Adrenal gland (tissue), 9 donors: ENCODE measurements at regions not wholly inside any gene's neighbourhood (a gene's known extent, or its start where the extent isn't known, plus 50 kb on each side); places are given as distances from the start of the nearest gene placed in this dataset.
"Not testable (repeated sequence)": the region's sequence is repeated elsewhere in the genome, so short reads cannot be mapped to it uniquely, and the experiment has no call there.

Experiments
- DNase-seq, 7 donors: peaks; one replicate each; pipeline ENCODE4 v3.0.0-alpha.2; 2019 to 2020
- H3K27ac ChIP-seq, 5 donors: fragments of 200-600 bp; sonication (generic) in 4 of 5; 1 replicate in 3 of 5; 2 replicates in 2 of 5; pipeline versions ENCODE4 v1.5.1 to v1.8.0; 2016 to 2020; ENCODE audit warnings: mild to moderate bottlenecking in 1 of 5
- H3K27me3 ChIP-seq: fragments of 200-600 bp; 2 replicates; pipeline ENCODE4 v1.8.0; 2021
- H3K36me3 ChIP-seq, 2 donors: fragments of 200-600 bp; replicated peaks in 1 of 2; 1 replicate in 1 of 2; 2 replicates in 1 of 2; pipeline versions ENCODE4 v1.5.1 to v1.8.0; 2018 to 2022
- H3K4me1 ChIP-seq, 2 donors: fragments of 200-600 bp; replicated peaks in 1 of 2; 1 replicate in 1 of 2; 2 replicates in 1 of 2; pipeline versions ENCODE4 v1.5.1 to v1.8.0; 2018 to 2021
- H3K4me3 ChIP-seq, 4 donors: fragments of 200-600 bp; sonication (generic) in 3 of 4; one replicate each; pipeline ENCODE4 v1.5.1; 2016 to 2018
- H3K9me3 ChIP-seq, 3 donors: fragments of 200-600 bp; sonication (generic) in 1 of 3; replicated peaks in 1 of 3; 1 replicate in 2 of 3; 2 replicates in 1 of 3; pipeline versions ENCODE4 v1.5.1 to v1.8.0; 2016 to 2021
- POLR2A ChIP-seq, 2 donors: fragments of 450-650 bp; IDR thresholded peaks; one replicate each; pipeline ENCODE4 v1.6.1; 2017; ENCODE audit warnings: antibody characterized with exemption in 2 of 2, mild to moderate bottlenecking in 2 of 2, moderate library complexity in 1 of 2
- WGBS, 4 donors: extraction: QIAGEN DNeasy Blood & Tissue Kit in 2 of 4; methylation state at CpG; one replicate each; pipeline versions ENCODE4 v1.1.5 to v1.1.7; 2013 to 2017; 5-methylcytosine and 5-hydroxymethylcytosine counted together
- intact Hi-C, 2 donors: fragments of 100-400 bp; cut with DNase I; formaldehyde crosslinking; loops; one replicate each; pipeline versions ENCODE4 v1.14.1 to v1.15.0; 2022 to 2023
- TF ChIP-seq, protein P1 (sequence below), 6 experiments: fragments of 450-650 bp in 4 of 6; fragments of 200-600 bp in 2 of 6; sonication (generic) in 1 of 6; IDR thresholded peaks; 1 replicate in 5 of 6; 2 replicates in 1 of 6; pipeline versions ENCODE4 v1.5.1 to v1.8.0; 2016 to 2021; ENCODE audit warnings: antibody characterized with exemption in 6 of 6, mild to moderate bottlenecking in 2 of 6, moderate library complexity in 1 of 6
- donor health status: healthy with polysubstance abuse.
- donor health status: Bipolar disorder and iron deficiency.
- donor health status: DM: yes; HTN: yes; CAD: no.
- donor health status: DM: no; HTN: no; CAD: no.
- donor health status: DM: no; HTN: no; CAD: no.

DNA sequence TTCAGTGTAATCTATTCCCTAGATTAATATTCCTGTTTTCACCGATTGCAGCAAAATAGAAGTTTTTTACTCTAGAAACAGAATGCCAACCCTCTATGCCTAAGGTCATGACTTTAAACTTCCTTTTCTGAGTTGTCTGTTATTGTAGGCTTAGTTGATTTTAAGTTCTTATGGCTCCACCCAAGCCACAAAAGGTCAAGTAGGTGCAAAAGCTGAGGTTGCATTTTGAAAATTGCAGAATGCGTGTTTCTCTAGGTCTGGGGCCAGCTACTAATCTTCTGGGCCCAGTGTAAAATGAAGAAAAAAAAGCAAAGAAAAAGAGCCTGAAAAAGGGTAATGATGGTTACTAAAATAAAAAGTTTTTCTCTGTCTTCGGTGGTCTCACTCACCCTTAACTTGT lies 635.7 kb upstream of the FAM98A start:
- Histone ChIP-seq H3K4me1 (no peaks in the 10 kb centered on the region), H3K27ac (no peak overlapping the region), H3K27me3 (no peaks in the 10 kb centered on the region), H3K4me3 (no peak overlapping the region), H3K36me3 (no peaks in the 10 kb centered on the region), H3K9me3 (no peaks in the 10 kb centered on the region)
- intact Hi-C loops = no loop called here
- DNase-seq = no peak
- WGBS, 4 donors = 62 to 73% (median 70%) methylated on average over 3 of the region's 3 CpGs
- TF ChIP-seq POLR2A (IDR thresholded peaks at IDR 0.05) = no peak
- TF ChIP-seq, protein P1, sequence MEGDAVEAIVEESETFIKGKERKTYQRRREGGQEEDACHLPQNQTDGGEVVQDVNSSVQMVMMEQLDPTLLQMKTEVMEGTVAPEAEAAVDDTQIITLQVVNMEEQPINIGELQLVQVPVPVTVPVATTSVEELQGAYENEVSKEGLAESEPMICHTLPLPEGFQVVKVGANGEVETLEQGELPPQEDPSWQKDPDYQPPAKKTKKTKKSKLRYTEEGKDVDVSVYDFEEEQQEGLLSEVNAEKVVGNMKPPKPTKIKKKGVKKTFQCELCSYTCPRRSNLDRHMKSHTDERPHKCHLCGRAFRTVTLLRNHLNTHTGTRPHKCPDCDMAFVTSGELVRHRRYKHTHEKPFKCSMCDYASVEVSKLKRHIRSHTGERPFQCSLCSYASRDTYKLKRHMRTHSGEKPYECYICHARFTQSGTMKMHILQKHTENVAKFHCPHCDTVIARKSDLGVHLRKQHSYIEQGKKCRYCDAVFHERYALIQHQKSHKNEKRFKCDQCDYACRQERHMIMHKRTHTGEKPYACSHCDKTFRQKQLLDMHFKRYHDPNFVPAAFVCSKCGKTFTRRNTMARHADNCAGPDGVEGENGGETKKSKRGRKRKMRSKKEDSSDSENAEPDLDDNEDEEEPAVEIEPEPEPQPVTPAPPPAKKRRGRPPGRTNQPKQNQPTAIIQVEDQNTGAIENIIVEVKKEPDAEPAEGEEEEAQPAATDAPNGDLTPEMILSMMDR (IDR thresholded peaks at IDR 0.05) = no peak

- H3K4me3 ChIP-seq = no peak overlapping the region
- H3K9me3 ChIP-seq = no peaks in the 10 kb centered on the region
- WGBS, 4 donors = 54 to 71% (median 65%) methylated on average over 1 of the region's 1 CpG
- H3K27ac ChIP-seq = no peak overlapping the region
- no peaks in the 10 kb centered on the region for H3K36me3 ChIP-seq
- no peaks in the 10 kb centered on the region for H3K4me1 ChIP-seq
- no peak for TF ChIP-seq POLR2A (IDR thresholded peaks at IDR 0.05)
- TF ChIP-seq, protein P1 (IDR thresholded peaks at IDR 0.05) = no peak
- DNase-seq = no peak
- intact Hi-C loops = no loop called here
- H3K27me3 ChIP-seq = no peaks in the 10 kb centered on the region
Measured at GRCh38 chr2:34229998-34230397, 630.9 kb upstream of the FAM98A start.

DNA sequence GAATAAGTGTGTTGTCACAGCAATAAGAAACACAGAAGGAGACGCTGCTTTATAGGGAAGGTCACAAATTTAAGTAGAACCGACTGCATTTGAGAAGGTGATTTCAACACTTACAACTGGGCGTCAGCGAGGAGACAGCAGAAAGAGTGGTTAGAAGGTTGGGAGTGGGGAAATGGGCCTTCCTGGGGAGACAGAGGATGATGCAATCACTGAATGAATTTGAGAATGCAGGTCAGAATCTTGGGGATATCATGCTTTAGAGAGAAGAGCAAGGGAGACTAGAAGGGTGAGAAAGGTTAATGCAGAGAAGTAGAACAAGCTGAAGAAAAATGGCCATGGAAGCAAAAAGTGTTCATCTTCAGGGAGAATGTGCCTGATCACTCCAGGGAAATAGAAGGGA lies 616.1 kb upstream of the FAM98A start:
- no peaks in the 10 kb centered on the region for H3K27me3 ChIP-seq
- no peak overlapping the region for H3K27ac ChIP-seq
- H3K9me3 ChIP-seq = peaks cover 0 to 8% (median 0%) of the 10 kb centered on the region in 3 donors
- TF ChIP-seq, protein P1 (IDR thresholded peaks at IDR 0.05) = no peak
- no peak for TF ChIP-seq POLR2A (IDR thresholded peaks at IDR 0.05)
- DNase-seq = no peak
- WGBS, 4 donors = 82 to 87% (median 83%) methylated on average over 4 of the region's 4 CpGs
- H3K4me3 ChIP-seq = no peak overlapping the region
- intact Hi-C loops = no loop called here
- no peaks in the 10 kb centered on the region for H3K36me3 ChIP-seq
- no peaks in the 10 kb centered on the region for H3K4me1 ChIP-seq

- DNase-seq, intact Hi-C loops, H3K9me3 ChIP-seq, H3K4me1 ChIP-seq, H3K36me3 ChIP-seq, H3K4me3 ChIP-seq, H3K27me3 ChIP-seq, H3K27ac ChIP-seq: not testable (repeated sequence)
- WGBS, 4 donors = 72 to 85% (median 80%) methylated on average over 8 of the region's 8 CpGs
Measured at GRCh38 chr2:34210382-34210781, 611.3 kb upstream of the FAM98A start.

DNA sequence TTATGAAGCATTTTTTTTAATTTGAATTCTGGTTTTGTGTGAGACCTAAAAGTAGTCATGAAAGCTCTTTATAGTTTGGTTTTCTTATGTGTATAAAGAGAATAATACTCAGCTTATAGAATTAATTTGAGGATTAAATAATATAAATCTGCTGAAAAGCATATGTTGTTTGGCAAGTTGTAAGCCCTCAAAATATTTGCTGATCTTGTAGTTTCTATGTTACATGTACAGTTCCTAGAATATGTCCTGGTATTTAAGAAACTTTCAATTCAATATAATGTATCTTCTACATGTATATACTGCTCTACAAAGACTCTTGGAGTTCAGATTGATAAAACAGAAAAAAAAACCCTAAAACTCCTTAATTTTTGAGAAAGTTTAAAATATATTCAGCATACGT lies 605.5 kb upstream of the FAM98A start:
- H3K4me3 ChIP-seq = no peak overlapping the region
- WGBS, 4 donors = 71 to 97% (median 80%) methylated on average over 1 of the region's 1 CpG
- intact Hi-C loops = no loop called here
- no peaks in the 10 kb centered on the region for H3K4me1 ChIP-seq
- no peaks in the 10 kb centered on the region for H3K36me3 ChIP-seq
- DNase-seq = no peak
- no peaks in the 10 kb centered on the region for H3K9me3 ChIP-seq
- TF ChIP-seq, protein P1 (IDR thresholded peaks at IDR 0.05) = no peak
- TF ChIP-seq POLR2A (IDR thresholded peaks at IDR 0.05) = no peak
- no peaks in the 10 kb centered on the region for H3K27me3 ChIP-seq
- no peak overlapping the region for H3K27ac ChIP-seq
